Cardiac muscle cell (in vitro differentiated cells and primary cell): ENCODE measurements at regions not wholly inside any gene's neighbourhood (a gene's known extent, or its start where the extent isn't known, plus 50 kb on each side); places are given as distances from the start of the nearest gene placed in this dataset.

ENCODE experiments used
- DNase-seq, 2 donors: peaks; one replicate each; pipeline versions ENCODE4 v3.0.0 to v3.0.0-alpha.2; 2010 to 2017; ENCODE audit warnings: low read depth in 1 of 2, low spot score in 1 of 2
- H3K27ac ChIP-seq: fragments of 200-600 bp; sonication (generic); 2 replicates; pipeline ENCODE4 v1.5.1; 2016
- H3K27me3 ChIP-seq: fragments of 200-600 bp; sonication (generic); 2 replicates; pipeline ENCODE4 v1.6.0; 2016; ENCODE audit warnings: control low read depth
- H3K36me3 ChIP-seq: fragments of 200-600 bp; sonication (generic); 2 replicates; pipeline ENCODE4 v1.5.1; 2016; ENCODE audit warnings: control low read depth
- H3K4me1 ChIP-seq: fragments of 200-600 bp; sonication (generic); 2 replicates; pipeline ENCODE4 v1.8.1; 2017; ENCODE audit warnings: low read depth, mild to moderate bottlenecking, mixed run types
- H3K4me3 ChIP-seq: fragments of 200-600 bp; sonication (generic); 2 replicates; pipeline ENCODE4 v1.5.1; 2016; ENCODE audit warnings: mild to moderate bottlenecking
- H3K9me3 ChIP-seq: fragments of 200-600 bp; sonication (generic); 2 replicates; pipeline ENCODE4 v1.5.1; 2017; ENCODE audit warnings: low read depth, mild to moderate bottlenecking, control low read depth
- CTCF ChIP-seq: IDR thresholded peaks from 2 replicates; pipeline ENCODE4 v1.5.1; 2012; ENCODE audit warnings: low read depth, mild to moderate bottlenecking, low read length

GRCh38 chr4:152176627-152177214, 359.2 kb downstream of the FBXW7 start:
- DNase-seq, result no peak

GRCh38 chr4:152175586-152175985, 360.3 kb downstream of the FBXW7 start:
- Histone ChIP-seq H3K27me3 (peaks cover 4% of the 10 kb centered on the region), H3K27ac (no peak overlapping the region), H3K4me1 (no peaks in the 10 kb centered on the region), H3K4me3 (no peak overlapping the region), H3K9me3 (no peaks in the 10 kb centered on the region), H3K36me3 (no peaks in the 10 kb centered on the region)
- DNase-seq, result no peak
- no peak for TF ChIP-seq CTCF

More at GRCh38 chr4:152176627-152177214, 359.2 kb downstream of the FBXW7 start:
- Histone ChIP-seq H3K9me3 (no peaks in the 10 kb centered on the region), H3K36me3 (no peaks in the 10 kb centered on the region), H3K27me3 (peaks cover 4% of the 10 kb centered on the region), H3K27ac (no peak overlapping the region), H3K4me3 (no peak overlapping the region), H3K4me1 (no peaks in the 10 kb centered on the region)
- no peak for TF ChIP-seq CTCF

GRCh38 chr4:152172146-152172545, 363.7 kb downstream of the FBXW7 start:
- Histone ChIP-seq H3K36me3 (no peaks in the 10 kb centered on the region), H3K27ac (no peak overlapping the region), H3K4me1 (no peaks in the 10 kb centered on the region), H3K9me3 (no peaks in the 10 kb centered on the region), H3K4me3 (no peak overlapping the region), H3K27me3 (peaks cover 4% of the 10 kb centered on the region)
- TF ChIP-seq CTCF, result no peak
- DNase-seq, result no peak

GRCh38 chr4:152171556-152171955, 364.3 kb downstream of the FBXW7 start:
- Histone ChIP-seq H3K9me3 (no peaks in the 10 kb centered on the region), H3K36me3 (no peaks in the 10 kb centered on the region), H3K27ac (no peak overlapping the region), H3K4me1 (no peaks in the 10 kb centered on the region), H3K4me3 (no peak overlapping the region), H3K27me3 (peaks cover 4% of the 10 kb centered on the region)
- TF ChIP-seq CTCF, result no peak
- no peak for DNase-seq

- Histone ChIP-seq H3K27ac (no peak overlapping the region), H3K27me3 (peaks cover 4% of the 10 kb centered on the region), H3K4me1 (no peaks in the 10 kb centered on the region), H3K36me3 (no peaks in the 10 kb centered on the region), H3K4me3 (no peak overlapping the region), H3K9me3 (no peaks in the 10 kb centered on the region)
- DNase-seq, result no peak
- TF ChIP-seq CTCF, result no peak
These were observed 366.2 kb downstream of the FBXW7 start for GRCh38 chr4:152169683-152170082.
